IMR-90 (cell line): ENCODE measurements at regions not wholly inside any gene's neighbourhood (a gene's known extent, or its start where the extent isn't known, plus 50 kb on each side); places are given as distances from the start of the nearest gene placed in this dataset.

Experiments used
- CEBPB ChIP-seq: IDR thresholded peaks from 2 replicates; pipeline ENCODE4 v1.6.1; 2012; ENCODE audit warnings: low read depth, low read length, improper control_type of control experiment
- CHD1 ChIP-seq: IDR thresholded peaks from 2 replicates; pipeline ENCODE4 v1.6.1; 2012; ENCODE audit warnings: low read depth, low read length, improper control_type of control experiment
- MAZ ChIP-seq: IDR thresholded peaks from 2 replicates; pipeline ENCODE4 v1.6.1; 2012; ENCODE audit warnings: low read depth, mild to moderate bottlenecking, low read length, improper control_type of control experiment, moderate library complexity, borderline replicate concordance
- MXI1 ChIP-seq: IDR thresholded peaks from 2 replicates; pipeline ENCODE4 v1.6.1; 2012; ENCODE audit warnings: low read depth, mild to moderate bottlenecking, low read length, moderate library complexity, borderline replicate concordance
- NFE2L2 ChIP-seq: fragments of 150-350 bp; IDR thresholded peaks from 2 replicates; pipeline ENCODE4 v1.6.1; 2016; ENCODE audit warnings: low read depth, mild to moderate bottlenecking, low read length
- POLR2A ChIP-seq: IDR thresholded peaks from 2 replicates; pipeline ENCODE4 v1.6.1; 2012; ENCODE audit warnings: mild to moderate bottlenecking, low read depth, low read length
- RAD21 ChIP-seq: IDR thresholded peaks from 2 replicates; pipeline ENCODE4 v1.6.1; 2012; ENCODE audit warnings: low read length, improper control_type of control experiment
- RCOR1 ChIP-seq: IDR thresholded peaks from 2 replicates; pipeline ENCODE4 v1.6.1; 2012; ENCODE audit warnings: mild to moderate bottlenecking, low read length, improper control_type of control experiment; ENCODE audit not compliant: insufficient replicate concordance
- RFX5 ChIP-seq: IDR thresholded peaks from 2 replicates; pipeline ENCODE4 v1.8.0; 2012; ENCODE audit warnings: low read depth, mild to moderate bottlenecking, low read length, moderate library complexity
- SMC3 ChIP-seq: fragments of 150-350 bp; IDR thresholded peaks from 2 replicates; pipeline ENCODE4 v1.6.1; 2016; ENCODE audit warnings: low read depth, mild to moderate bottlenecking, antibody characterized with exemption, low read length, moderate library complexity
- TF ChIP-seq, protein P1 (sequence below): conservative IDR thresholded peaks from 2 replicates; pipeline ENCODE4 v1.5.1; 2012; ENCODE audit warnings: mild to moderate bottlenecking, low read depth, low read length, improper control_type of control experiment
- TF ChIP-seq, protein P2 (sequence below): fragments of 150-350 bp; IDR thresholded peaks from 2 replicates; pipeline ENCODE4 v1.6.1; 2017; ENCODE audit warnings: mild to moderate bottlenecking, antibody characterized with exemption, low read length, low read depth
- TF ChIP-seq, protein P3 (sequence below): fragments of 150-350 bp; IDR thresholded peaks from 2 replicates; pipeline ENCODE4 v1.6.1; 2016; ENCODE audit warnings: low read depth, mild to moderate bottlenecking, low read length, moderate library complexity, borderline replicate concordance

DNA sequence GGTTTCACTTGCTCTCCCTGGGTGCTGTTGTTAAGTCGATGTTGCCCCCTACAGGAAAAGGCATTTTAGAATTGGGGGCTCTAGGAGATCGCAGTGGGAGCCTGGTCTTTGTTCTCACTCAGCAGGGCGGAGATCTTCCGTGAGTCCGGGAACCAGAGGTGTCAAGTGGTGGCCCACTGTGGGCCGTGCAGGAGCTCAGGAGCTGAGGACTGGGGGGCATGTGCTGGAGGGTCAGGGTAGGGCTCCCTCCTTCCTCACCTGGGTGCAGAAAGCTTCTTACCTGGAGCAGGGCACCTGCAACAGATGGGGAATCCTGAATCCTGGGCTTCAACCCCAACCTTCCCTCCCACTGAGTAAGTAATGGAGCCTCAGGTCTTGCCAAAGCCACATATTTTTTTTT, 392.7 kb downstream of the NPHP4 start:
- TF ChIP-seq NFE2L2: no peak
- no peak for TF ChIP-seq POLR2A
- TF ChIP-seq, protein P1, sequence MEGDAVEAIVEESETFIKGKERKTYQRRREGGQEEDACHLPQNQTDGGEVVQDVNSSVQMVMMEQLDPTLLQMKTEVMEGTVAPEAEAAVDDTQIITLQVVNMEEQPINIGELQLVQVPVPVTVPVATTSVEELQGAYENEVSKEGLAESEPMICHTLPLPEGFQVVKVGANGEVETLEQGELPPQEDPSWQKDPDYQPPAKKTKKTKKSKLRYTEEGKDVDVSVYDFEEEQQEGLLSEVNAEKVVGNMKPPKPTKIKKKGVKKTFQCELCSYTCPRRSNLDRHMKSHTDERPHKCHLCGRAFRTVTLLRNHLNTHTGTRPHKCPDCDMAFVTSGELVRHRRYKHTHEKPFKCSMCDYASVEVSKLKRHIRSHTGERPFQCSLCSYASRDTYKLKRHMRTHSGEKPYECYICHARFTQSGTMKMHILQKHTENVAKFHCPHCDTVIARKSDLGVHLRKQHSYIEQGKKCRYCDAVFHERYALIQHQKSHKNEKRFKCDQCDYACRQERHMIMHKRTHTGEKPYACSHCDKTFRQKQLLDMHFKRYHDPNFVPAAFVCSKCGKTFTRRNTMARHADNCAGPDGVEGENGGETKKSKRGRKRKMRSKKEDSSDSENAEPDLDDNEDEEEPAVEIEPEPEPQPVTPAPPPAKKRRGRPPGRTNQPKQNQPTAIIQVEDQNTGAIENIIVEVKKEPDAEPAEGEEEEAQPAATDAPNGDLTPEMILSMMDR: no peak
- TF ChIP-seq, protein P2, sequence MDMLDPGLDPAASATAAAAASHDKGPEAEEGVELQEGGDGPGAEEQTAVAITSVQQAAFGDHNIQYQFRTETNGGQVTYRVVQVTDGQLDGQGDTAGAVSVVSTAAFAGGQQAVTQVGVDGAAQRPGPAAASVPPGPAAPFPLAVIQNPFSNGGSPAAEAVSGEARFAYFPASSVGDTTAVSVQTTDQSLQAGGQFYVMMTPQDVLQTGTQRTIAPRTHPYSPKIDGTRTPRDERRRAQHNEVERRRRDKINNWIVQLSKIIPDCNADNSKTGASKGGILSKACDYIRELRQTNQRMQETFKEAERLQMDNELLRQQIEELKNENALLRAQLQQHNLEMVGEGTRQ: no peak
- TF ChIP-seq RAD21: no peak
- no peak for TF ChIP-seq MAZ
- no peak for TF ChIP-seq RCOR1
- no peak for TF ChIP-seq MXI1
- TF ChIP-seq, protein P3, sequence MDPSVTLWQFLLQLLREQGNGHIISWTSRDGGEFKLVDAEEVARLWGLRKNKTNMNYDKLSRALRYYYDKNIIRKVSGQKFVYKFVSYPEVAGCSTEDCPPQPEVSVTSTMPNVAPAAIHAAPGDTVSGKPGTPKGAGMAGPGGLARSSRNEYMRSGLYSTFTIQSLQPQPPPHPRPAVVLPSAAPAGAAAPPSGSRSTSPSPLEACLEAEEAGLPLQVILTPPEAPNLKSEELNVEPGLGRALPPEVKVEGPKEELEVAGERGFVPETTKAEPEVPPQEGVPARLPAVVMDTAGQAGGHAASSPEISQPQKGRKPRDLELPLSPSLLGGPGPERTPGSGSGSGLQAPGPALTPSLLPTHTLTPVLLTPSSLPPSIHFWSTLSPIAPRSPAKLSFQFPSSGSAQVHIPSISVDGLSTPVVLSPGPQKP: no peak
- no peak for TF ChIP-seq CHD1
- no peak for TF ChIP-seq RFX5
- no peak for TF ChIP-seq CEBPB
- TF ChIP-seq SMC3: no peak
